ENCODE measurements at regions not wholly inside any gene's neighbourhood (a gene's known extent, or its start where the extent isn't known, plus 50 kb on each side); places are given as distances from the start of the nearest gene placed in this dataset.

DNA sequence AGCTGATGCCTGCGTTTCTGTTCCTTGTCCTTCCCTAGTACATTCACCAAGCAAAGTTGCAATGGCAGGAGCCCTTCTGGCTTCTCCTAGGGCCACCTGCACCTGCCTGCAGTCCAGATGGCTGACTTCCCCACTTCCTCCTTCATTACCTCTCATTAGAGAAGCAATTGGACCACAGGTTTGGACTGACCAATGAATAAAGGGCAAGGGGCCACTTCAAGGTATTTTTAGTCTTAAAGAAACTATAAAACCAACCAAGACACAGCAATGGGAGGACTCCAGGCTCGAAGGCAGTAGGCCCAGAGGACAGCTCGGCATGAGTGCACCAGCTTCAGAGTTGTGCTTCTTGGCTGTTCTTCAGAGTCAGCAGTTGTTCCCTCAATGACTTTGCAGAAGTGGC, 60.8 kb upstream of the ROR1 start:
- no peak for ATAC-seq
- no peak for DNase-seq (ENCODE audit: low spot score)
- H3K36me3 Mint-ChIP-seq, result no peaks in the 10 kb centered on the region
- H3K4me1 Mint-ChIP-seq, result peaks cover 6% of the 10 kb centered on the region
- TF ChIP-seq TEAD1 (CRISPR knock-in tag; IDR thresholded peaks at IDR 0.05) (no peak), ETV6 (CRISPR knock-in tag; IDR thresholded peaks at IDR 0.05) (no peak), NFE2L1 (CRISPR knock-in tag; IDR thresholded peaks at IDR 0.05) (no peak), FOXJ3 (CRISPR knock-in tag; IDR thresholded peaks at IDR 0.05; ENCODE audit: borderline replicate concordance) (no peak), HMGA2 (CRISPR knock-in tag; IDR thresholded peaks at IDR 0.05) (no peak)
- TF ChIP-seq, protein P1, sequence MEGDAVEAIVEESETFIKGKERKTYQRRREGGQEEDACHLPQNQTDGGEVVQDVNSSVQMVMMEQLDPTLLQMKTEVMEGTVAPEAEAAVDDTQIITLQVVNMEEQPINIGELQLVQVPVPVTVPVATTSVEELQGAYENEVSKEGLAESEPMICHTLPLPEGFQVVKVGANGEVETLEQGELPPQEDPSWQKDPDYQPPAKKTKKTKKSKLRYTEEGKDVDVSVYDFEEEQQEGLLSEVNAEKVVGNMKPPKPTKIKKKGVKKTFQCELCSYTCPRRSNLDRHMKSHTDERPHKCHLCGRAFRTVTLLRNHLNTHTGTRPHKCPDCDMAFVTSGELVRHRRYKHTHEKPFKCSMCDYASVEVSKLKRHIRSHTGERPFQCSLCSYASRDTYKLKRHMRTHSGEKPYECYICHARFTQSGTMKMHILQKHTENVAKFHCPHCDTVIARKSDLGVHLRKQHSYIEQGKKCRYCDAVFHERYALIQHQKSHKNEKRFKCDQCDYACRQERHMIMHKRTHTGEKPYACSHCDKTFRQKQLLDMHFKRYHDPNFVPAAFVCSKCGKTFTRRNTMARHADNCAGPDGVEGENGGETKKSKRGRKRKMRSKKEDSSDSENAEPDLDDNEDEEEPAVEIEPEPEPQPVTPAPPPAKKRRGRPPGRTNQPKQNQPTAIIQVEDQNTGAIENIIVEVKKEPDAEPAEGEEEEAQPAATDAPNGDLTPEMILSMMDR (IDR thresholded peaks at IDR 0.05), result no peak
- no peaks in the 10 kb centered on the region; the same call in 1 of the 2 replicates for H3K27me3 Mint-ChIP-seq (ENCODE audit: low read depth)
- H3K9me3 Mint-ChIP-seq, result no peaks in the 10 kb centered on the region
- 0 out of 2 replicates have a peak overlapping the region, but pooled peaks have one; percentile 30 for H3K27ac Mint-ChIP-seq
- H3K4me3 Mint-ChIP-seq, result no peak overlapping the region
- CTCF ChIA-PET, result interaction anchor here (0.9 kb wide), 1 partner anchor 39 kb away, joined by 3 read pairs; no protein-coding TSS in a partner anchor
- POLR2A ChIA-PET, result no interaction called here

DNA sequence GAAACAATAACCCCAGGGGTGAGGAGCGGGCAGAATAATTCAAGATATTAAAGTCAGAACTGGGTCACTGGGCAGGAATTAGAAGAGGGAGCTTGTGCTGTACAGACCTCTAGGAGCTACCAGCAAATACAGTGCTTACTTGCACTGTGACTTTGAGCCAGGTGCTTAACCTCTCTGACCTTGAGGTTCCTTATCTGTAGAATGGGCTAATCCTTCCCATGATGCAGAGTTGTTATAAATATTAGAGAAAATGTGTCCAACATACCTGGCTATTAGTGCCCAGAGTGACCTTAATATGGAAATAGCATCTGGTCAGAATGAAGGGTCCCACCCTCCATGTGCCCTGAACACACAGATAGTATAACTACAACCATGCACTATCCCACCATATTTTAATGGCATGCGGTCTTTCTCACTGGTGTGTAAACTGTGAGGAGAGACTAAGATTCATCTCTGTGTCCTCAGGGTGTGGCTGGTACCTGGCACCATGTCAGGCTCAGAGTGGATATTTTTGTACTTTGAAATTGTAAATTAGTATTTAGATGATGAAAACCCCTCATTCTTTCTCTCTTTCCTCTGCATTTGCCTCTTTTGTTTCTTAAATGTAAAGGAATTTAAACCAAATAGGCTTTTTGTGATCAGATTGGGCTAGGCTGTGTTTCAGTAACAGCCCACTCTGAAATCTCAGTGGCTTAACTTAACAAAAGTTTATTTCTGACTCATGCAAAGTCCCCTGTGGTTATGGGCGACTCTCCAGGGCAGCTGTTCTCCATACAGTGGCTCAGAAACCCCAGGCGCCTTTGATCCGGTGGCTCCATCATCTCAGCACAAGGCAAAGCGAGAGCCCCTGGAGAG, 60.0 kb upstream of the ROR1 start:
- DNase-seq (ENCODE audit: low spot score), result no peak
- Mint-ChIP-seq H3K27me3 (ENCODE audit: low read depth) (no peaks in the 10 kb centered on the region; the same call in 1 of the 2 replicates), H3K27ac (peak overlapping the region; percentile 28; the same call in 1 of the 2 replicates), H3K9me3 (no peaks in the 10 kb centered on the region), H3K36me3 (no peaks in the 10 kb centered on the region), H3K4me3 (no peak overlapping the region), H3K4me1 (peaks cover 6% of the 10 kb centered on the region)
- TF ChIP-seq NR3C1 (CRISPR knock-in tag; conservative IDR thresholded peaks at IDR 0.05; ENCODE audit: low read depth), result no peak
- TF ChIP-seq ZNF423 (CRISPR knock-in tag; IDR thresholded peaks at IDR 0.05), result peak; percentile 93
- CTCF ChIA-PET, result interaction anchor here (0.9 to 1.3 kb wide), 2 partner anchors 15 to 39 kb away, joined by 3 read pairs; no protein-coding TSS in a partner anchor
- POLR2A ChIA-PET, result interaction anchor here (1.4 kb wide), 1 partner anchor 10 kb away, joined by 3 read pairs; no protein-coding TSS in a partner anchor
- ATAC-seq, result peak; percentile 63; the same call in 1 of the 2 replicates

DNA sequence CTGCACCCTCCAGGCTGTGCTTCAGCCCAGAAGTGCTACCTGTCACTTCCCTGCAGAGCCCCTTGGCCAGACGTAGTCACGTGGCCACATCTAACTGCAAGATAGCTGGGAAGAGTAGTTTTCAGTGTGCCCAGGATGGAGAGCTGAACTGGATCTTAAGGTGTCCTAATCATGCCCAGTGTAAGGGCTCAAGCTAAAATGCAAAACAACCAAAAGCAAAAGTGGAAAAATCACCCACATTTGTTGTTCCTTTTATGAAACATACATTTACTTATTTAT, 59.4 kb upstream of the ROR1 start:
- ATAC-seq (no peak; the same call in 1 of the 2 replicates), DNase-seq (ENCODE audit: low spot score) (no peak)
- H3K9me3 Mint-ChIP-seq, result no peaks in the 10 kb centered on the region
- H3K4me1 Mint-ChIP-seq, result peaks cover 6% of the 10 kb centered on the region
- H3K36me3 Mint-ChIP-seq, result no peaks in the 10 kb centered on the region
- ChIA-PET CTCF (interaction anchor here (1.3 kb wide), 1 partner anchor 14 kb away, joined by 3 read pairs; no protein-coding TSS in a partner anchor), POLR2A (interaction anchor here (1.4 kb wide), 1 partner anchor 10 kb away, joined by 3 read pairs; no protein-coding TSS in a partner anchor)
- no peaks in the 10 kb centered on the region; the same call in 1 of the 2 replicates for H3K27me3 Mint-ChIP-seq (ENCODE audit: low read depth)
- H3K27ac Mint-ChIP-seq, result no peak overlapping the region
- TF ChIP-seq, protein P2, sequence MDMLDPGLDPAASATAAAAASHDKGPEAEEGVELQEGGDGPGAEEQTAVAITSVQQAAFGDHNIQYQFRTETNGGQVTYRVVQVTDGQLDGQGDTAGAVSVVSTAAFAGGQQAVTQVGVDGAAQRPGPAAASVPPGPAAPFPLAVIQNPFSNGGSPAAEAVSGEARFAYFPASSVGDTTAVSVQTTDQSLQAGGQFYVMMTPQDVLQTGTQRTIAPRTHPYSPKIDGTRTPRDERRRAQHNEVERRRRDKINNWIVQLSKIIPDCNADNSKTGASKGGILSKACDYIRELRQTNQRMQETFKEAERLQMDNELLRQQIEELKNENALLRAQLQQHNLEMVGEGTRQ (CRISPR knock-in tag; IDR thresholded peaks at IDR 0.05), result peak; percentile 90
- TF ChIP-seq, protein P3, sequence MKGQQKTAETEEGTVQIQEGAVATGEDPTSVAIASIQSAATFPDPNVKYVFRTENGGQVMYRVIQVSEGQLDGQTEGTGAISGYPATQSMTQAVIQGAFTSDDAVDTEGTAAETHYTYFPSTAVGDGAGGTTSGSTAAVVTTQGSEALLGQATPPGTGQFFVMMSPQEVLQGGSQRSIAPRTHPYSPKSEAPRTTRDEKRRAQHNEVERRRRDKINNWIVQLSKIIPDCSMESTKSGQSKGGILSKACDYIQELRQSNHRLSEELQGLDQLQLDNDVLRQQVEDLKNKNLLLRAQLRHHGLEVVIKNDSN (CRISPR knock-in tag; IDR thresholded peaks at IDR 0.05), result peak; percentile 85
- no peak for TF ChIP-seq EMX1 (CRISPR knock-in tag; IDR thresholded peaks at IDR 0.05)
- no peak overlapping the region for H3K4me3 Mint-ChIP-seq

DNA sequence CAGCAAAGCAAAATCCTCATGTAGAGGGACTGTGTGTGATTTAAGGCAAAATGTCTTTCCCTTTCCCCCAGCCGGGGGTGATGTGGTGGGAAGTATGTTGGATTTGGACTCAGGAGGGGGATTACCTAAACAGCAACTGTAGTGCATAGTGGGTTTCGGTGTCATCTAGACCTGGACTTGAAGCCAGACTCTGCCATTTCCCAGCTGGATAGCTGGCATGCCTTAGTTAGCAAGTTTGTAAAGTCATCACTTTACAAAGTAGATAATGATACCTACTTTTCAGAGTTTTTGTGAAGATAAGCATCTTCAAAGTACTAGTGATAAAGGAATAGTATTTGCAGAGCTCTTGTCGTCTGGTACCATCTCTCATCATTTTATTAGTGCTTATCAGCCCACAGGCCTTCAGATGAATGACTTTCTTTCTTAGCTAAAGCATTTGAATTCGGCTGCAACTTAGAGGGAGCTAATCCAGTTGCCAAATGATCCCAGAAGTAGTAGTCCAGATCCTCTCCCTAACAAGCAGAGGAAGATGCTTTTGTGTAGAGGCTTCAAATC, 56.2 kb upstream of the ROR1 start:
- ChIA-PET CTCF (interaction anchor here (2.2 kb wide), 1 partner anchor 26 kb away, joined by 9 read pairs; no protein-coding TSS in a partner anchor), POLR2A (interaction anchor here (0.6 kb wide), 1 partner anchor 217 kb away, joined by 3 read pairs; no protein-coding TSS in a partner anchor)
- Mint-ChIP-seq H3K4me1 (peaks cover 16% of the 10 kb centered on the region), H3K27ac (no peak overlapping the region), H3K4me3 (no peak overlapping the region), H3K9me3 (no peaks in the 10 kb centered on the region), H3K27me3 (ENCODE audit: low read depth) (no peaks in the 10 kb centered on the region; the same call in 1 of the 2 replicates), H3K36me3 (no peaks in the 10 kb centered on the region)
- DNase-seq (ENCODE audit: low spot score), result no peak
- no peak for ATAC-seq
- TF ChIP-seq FOXK1 (CRISPR knock-in tag; IDR thresholded peaks at IDR 0.05) (no peak), CBFB (CRISPR knock-in tag; IDR thresholded peaks at IDR 0.05; ENCODE audit: low read depth) (no peak), SMAD3 (CRISPR knock-in tag; IDR thresholded peaks at IDR 0.05; ENCODE audit: borderline replicate concordance) (no peak), EMX1 (CRISPR knock-in tag; IDR thresholded peaks at IDR 0.05) (no peak)
